A673 (cell line): ENCODE measurements at regions not wholly inside any gene's neighbourhood (a gene's known extent, or its start where the extent isn't known, plus 50 kb on each side); places are given as distances from the start of the nearest gene placed in this dataset.

Source experiments
- CTCF ChIP-seq: fragments of 300-800, 200-600 bp; sonication (generic); conservative IDR thresholded peaks from 2 replicates; pipeline ENCODE4 v1.5.1; 2017; ENCODE audit warnings: low read depth, mild to moderate bottlenecking, antibody characterized with exemption, low read length, moderate library complexity, mixed read lengths
- EZH2 ChIP-seq: fragments of 200-600 bp; sonication (generic); IDR thresholded peaks from 2 replicates; pipeline ENCODE4 v1.6.1; 2017; ENCODE audit warnings: borderline replicate concordance, low read depth, mild to moderate bottlenecking, mixed read lengths, antibody characterized with exemption, low read length; ENCODE audit not compliant: poor library complexity, severe bottlenecking

- TF ChIP-seq CTCF = no peak
- no peak for TF ChIP-seq EZH2
Measured at GRCh38 chr18:59846814-59847490, 52.8 kb upstream of the PMAIP1 start.
